Mesendoderm (in vitro differentiated cells): ENCODE measurements at regions not wholly inside any gene's neighbourhood (a gene's known extent, or its start where the extent isn't known, plus 50 kb on each side); places are given as distances from the start of the nearest gene placed in this dataset.

Source experiments
- DNase-seq: peaks from one replicate; pipeline ENCODE4 v3.0.0; 2013
- H2AK5ac ChIP-seq: 2 replicates; pipeline ENCODE4 v1.6.1; 2013; ENCODE audit warnings: low read length, inconsistent platforms
- H2BK120ac ChIP-seq: 2 replicates; pipeline ENCODE4 v1.6.1; 2013; ENCODE audit warnings: low read depth, mild to moderate bottlenecking, low read length, moderate library complexity, mixed read lengths
- H2BK15ac ChIP-seq: replicated peaks from 2 replicates; pipeline ENCODE4 v1.6.1; 2013; ENCODE audit warnings: low read depth, mild to moderate bottlenecking, moderate library complexity
- H2BK5ac ChIP-seq: 2 replicates; pipeline ENCODE4 v1.6.1; 2013; ENCODE audit warnings: low read length, inconsistent platforms
- H3K18ac ChIP-seq: 2 replicates; pipeline ENCODE4 v1.6.1; 2013; ENCODE audit warnings: mild to moderate bottlenecking, low read length, mixed read lengths
- H3K23ac ChIP-seq: one replicate; pipeline ENCODE4 v1.6.1; 2013; ENCODE audit warnings: low read length
- H3K27ac ChIP-seq: 2 replicates; pipeline ENCODE4 v1.5.1; 2013; ENCODE audit warnings: low read depth, mild to moderate bottlenecking, inconsistent platforms, low read length, moderate library complexity
- H3K27me3 ChIP-seq: 2 replicates; pipeline ENCODE4 v1.6.1; 2013; ENCODE audit warnings: low read length, control low read depth, mild to moderate bottlenecking, inconsistent platforms; ENCODE audit not compliant: insufficient read depth, poor library complexity
- H3K36me3 ChIP-seq: 2 replicates; pipeline ENCODE4 v1.6.1; 2013; ENCODE audit warnings: low read length, inconsistent platforms; ENCODE audit not compliant: control insufficient read depth, insufficient read depth
- H3K4ac ChIP-seq: one replicate; pipeline ENCODE4 v1.6.1; 2013; ENCODE audit warnings: low read depth, mild to moderate bottlenecking, low read length, moderate library complexity
- H3K4me1 ChIP-seq: 2 replicates; pipeline ENCODE4 v1.6.1; 2013; ENCODE audit warnings: low read depth, low read length, inconsistent platforms; ENCODE audit not compliant: control insufficient read depth
- H3K4me2 ChIP-seq: 2 replicates; pipeline ENCODE4 v1.6.1; 2013; ENCODE audit warnings: low read length
- H3K4me3 ChIP-seq: 2 replicates; pipeline ENCODE4 v1.5.1; 2013; ENCODE audit warnings: mild to moderate bottlenecking, low read length
- H3K56ac ChIP-seq: one replicate; pipeline ENCODE4 v1.6.1; 2013; ENCODE audit warnings: low read length
- H3K79me1 ChIP-seq: 2 replicates; pipeline ENCODE4 v1.6.1; 2013; ENCODE audit warnings: low read length, inconsistent platforms
- H3K79me2 ChIP-seq: 2 replicates; pipeline ENCODE4 v1.6.1; 2013; ENCODE audit warnings: mild to moderate bottlenecking, low read length; ENCODE audit not compliant: control insufficient read depth, insufficient read depth
- H3K9ac ChIP-seq: 2 replicates; pipeline ENCODE4 v1.6.1; 2013; ENCODE audit warnings: low read length, inconsistent platforms
- H4K5ac ChIP-seq: one replicate; pipeline ENCODE4 v1.6.1; 2013; ENCODE audit warnings: low read length
- H4K8ac ChIP-seq: one replicate; pipeline ENCODE4 v1.6.1; 2013; ENCODE audit warnings: low read depth, mild to moderate bottlenecking, control low read depth, low read length, moderate library complexity
- WGBS: extraction: QIAGEN DNeasy Blood & Tissue Kit; methylation state at CpG from one replicate; pipeline ENCODE4 v1.1.7; 2013; ENCODE audit warnings: low lambda C conversion rate, missing lambda C conversion rate; ENCODE audit not compliant: insufficient coverage; ENCODE audit errors: extremely low coverage; 5-methylcytosine and 5-hydroxymethylcytosine counted together

- no peak overlapping the region for H2BK120ac ChIP-seq
- DNase-seq, result no peak
- no CpG with 5 or more reads among the region's 3 CpGs for WGBS
- H2BK5ac ChIP-seq, result no peak overlapping the region
- H3K18ac ChIP-seq, result no peak overlapping the region
- H4K5ac ChIP-seq, result no peak overlapping the region
- no peaks in the 10 kb centered on the region for H3K36me3 ChIP-seq
- H3K4me1 ChIP-seq, result no peaks in the 10 kb centered on the region
- H3K4ac ChIP-seq, result no peak overlapping the region
- H3K23ac ChIP-seq, result no peak overlapping the region
- no peaks in the 10 kb centered on the region for H3K79me1 ChIP-seq
- H3K9ac ChIP-seq, result no peak overlapping the region
- no peaks in the 10 kb centered on the region for H3K27me3 ChIP-seq
- H3K4me2 ChIP-seq, result no peak overlapping the region
- H3K4me3 ChIP-seq, result no peak overlapping the region
- H4K8ac ChIP-seq, result no peak overlapping the region
- no peak overlapping the region for H2AK5ac ChIP-seq
- H3K79me2 ChIP-seq, result no peaks in the 10 kb centered on the region
- H3K27ac ChIP-seq, result no peak overlapping the region
- no peak overlapping the region for H2BK15ac ChIP-seq
- H3K56ac ChIP-seq, result no peak overlapping the region
Observed at GRCh38 chr6:9112544-9112943, 677.2 kb upstream of the SLC35B3 start.

- no CpG with 5 or more reads among the region's 2 CpGs for WGBS
- no peak overlapping the region for H4K8ac ChIP-seq
- H4K5ac ChIP-seq, result no peak overlapping the region
Observed at GRCh38 chr6:9103876-9104521, 668.7 kb upstream of the SLC35B3 start.

GRCh38 chr6:9101920-9102319 is 666.6 kb upstream of the SLC35B3 start:
- Histone ChIP-seq H4K8ac (no peak overlapping the region), H3K23ac (no peak overlapping the region), H4K5ac (no peak overlapping the region), H3K27me3 (no peaks in the 10 kb centered on the region), H3K79me1 (no peaks in the 10 kb centered on the region), H2AK5ac (no peak overlapping the region), H3K79me2 (no peaks in the 10 kb centered on the region), H3K4me3 (no peak overlapping the region), H3K4me1 (no peaks in the 10 kb centered on the region), H3K18ac (no peak overlapping the region), H3K56ac (no peak overlapping the region), H2BK5ac (no peak overlapping the region), H3K36me3 (no peaks in the 10 kb centered on the region), H2BK120ac (no peak overlapping the region), H3K4ac (no peak overlapping the region), H3K9ac (no peak overlapping the region), H3K27ac (no peak overlapping the region), H3K4me2 (no peak overlapping the region), H2BK15ac (no peak overlapping the region)
- no CpG with 5 or more reads among the region's 4 CpGs for WGBS
- DNase-seq, result no peak

More at GRCh38 chr6:9103876-9104521, 668.7 kb upstream of the SLC35B3 start:
- no peak overlapping the region for H3K4me2 ChIP-seq
- H3K56ac ChIP-seq, result no peak overlapping the region
- no peak overlapping the region for H3K4me3 ChIP-seq
- H3K18ac ChIP-seq, result no peak overlapping the region
- H2AK5ac ChIP-seq, result no peak overlapping the region
- H3K4ac ChIP-seq, result no peak overlapping the region
- no peak overlapping the region for H3K23ac ChIP-seq
- no peaks in the 10 kb centered on the region for H3K27me3 ChIP-seq
- H3K79me1 ChIP-seq, result no peaks in the 10 kb centered on the region
- no peaks in the 10 kb centered on the region for H3K79me2 ChIP-seq
- H2BK5ac ChIP-seq, result no peak overlapping the region
- H3K4me1 ChIP-seq, result no peaks in the 10 kb centered on the region
- no peak overlapping the region for H2BK120ac ChIP-seq
- no peaks in the 10 kb centered on the region for H3K36me3 ChIP-seq
- no peak overlapping the region for H3K9ac ChIP-seq
- H2BK15ac ChIP-seq, result no peak overlapping the region
- peak; percentile 58 for DNase-seq
- no peak overlapping the region for H3K27ac ChIP-seq

GRCh38 chr6:9100869-9101580 is 665.7 kb upstream of the SLC35B3 start:
- DNase-seq, result no peak
- no peak overlapping the region for H3K27ac ChIP-seq
- no peaks in the 10 kb centered on the region for H3K27me3 ChIP-seq
- no peak overlapping the region for H2BK120ac ChIP-seq
- H3K56ac ChIP-seq, result no peak overlapping the region
- H3K18ac ChIP-seq, result no peak overlapping the region
- H3K36me3 ChIP-seq, result no peaks in the 10 kb centered on the region
- no CpG with 5 or more reads among the region's 2 CpGs for WGBS
- no peaks in the 10 kb centered on the region for H3K79me2 ChIP-seq
- H4K5ac ChIP-seq, result no peak overlapping the region
- no peaks in the 10 kb centered on the region for H3K79me1 ChIP-seq
- H3K9ac ChIP-seq, result no peak overlapping the region
- H3K23ac ChIP-seq, result no peak overlapping the region
- no peak overlapping the region for H3K4me2 ChIP-seq
- H3K4me1 ChIP-seq, result no peaks in the 10 kb centered on the region
- H2BK5ac ChIP-seq, result no peak overlapping the region
- H4K8ac ChIP-seq, result no peak overlapping the region
- H2AK5ac ChIP-seq, result no peak overlapping the region
- H3K4me3 ChIP-seq, result no peak overlapping the region
- no peak overlapping the region for H2BK15ac ChIP-seq
- no peak overlapping the region for H3K4ac ChIP-seq

DNA sequence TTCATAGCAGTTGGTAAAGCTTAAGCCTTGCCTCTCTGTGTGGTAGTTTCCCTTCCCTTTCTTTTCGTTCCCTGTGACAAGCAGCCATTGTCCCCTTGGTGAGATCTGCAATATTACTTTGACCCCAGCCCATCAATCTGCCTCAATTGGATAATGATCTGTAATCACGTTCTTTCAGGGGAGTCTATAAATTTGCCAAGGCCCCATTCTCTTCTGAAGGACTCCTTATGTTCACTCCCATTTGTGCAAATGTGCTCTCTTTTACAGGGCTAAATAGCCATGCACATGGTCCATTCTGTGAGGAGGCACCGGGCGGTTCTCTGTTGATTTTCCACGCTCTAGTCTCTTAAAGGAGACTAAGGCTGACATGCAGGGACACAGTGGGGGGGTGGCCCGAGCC is 660.4 kb upstream of the SLC35B3 start:
- Histone ChIP-seq H3K4me3 (no peak overlapping the region), H3K27ac (no peak overlapping the region), H4K8ac (no peak overlapping the region), H4K5ac (no peak overlapping the region), H3K18ac (no peak overlapping the region), H3K4ac (no peak overlapping the region), H3K23ac (no peak overlapping the region), H3K56ac (no peak overlapping the region), H3K36me3 (no peaks in the 10 kb centered on the region), H3K4me1 (no peaks in the 10 kb centered on the region), H3K9ac (no peak overlapping the region), H2BK5ac (no peak overlapping the region), H3K79me1 (no peaks in the 10 kb centered on the region), H3K79me2 (no peaks in the 10 kb centered on the region), H3K4me2 (no peak overlapping the region), H2BK120ac (no peak overlapping the region), H2AK5ac (no peak overlapping the region), H2BK15ac (no peak overlapping the region), H3K27me3 (no peaks in the 10 kb centered on the region)
- DNase-seq, result no peak
- whole genome bisulfite sequencing, result no CpG with 5 or more reads among the region's 6 CpGs
